ENCODE measurements at regions not wholly inside any gene's neighbourhood (a gene's known extent, or its start where the extent isn't known, plus 50 kb on each side); places are given as distances from the start of the nearest gene placed in this dataset.
A peak's percentile ranks its signal among the peaks of the same experiment; 100 is the strongest.

DNA sequence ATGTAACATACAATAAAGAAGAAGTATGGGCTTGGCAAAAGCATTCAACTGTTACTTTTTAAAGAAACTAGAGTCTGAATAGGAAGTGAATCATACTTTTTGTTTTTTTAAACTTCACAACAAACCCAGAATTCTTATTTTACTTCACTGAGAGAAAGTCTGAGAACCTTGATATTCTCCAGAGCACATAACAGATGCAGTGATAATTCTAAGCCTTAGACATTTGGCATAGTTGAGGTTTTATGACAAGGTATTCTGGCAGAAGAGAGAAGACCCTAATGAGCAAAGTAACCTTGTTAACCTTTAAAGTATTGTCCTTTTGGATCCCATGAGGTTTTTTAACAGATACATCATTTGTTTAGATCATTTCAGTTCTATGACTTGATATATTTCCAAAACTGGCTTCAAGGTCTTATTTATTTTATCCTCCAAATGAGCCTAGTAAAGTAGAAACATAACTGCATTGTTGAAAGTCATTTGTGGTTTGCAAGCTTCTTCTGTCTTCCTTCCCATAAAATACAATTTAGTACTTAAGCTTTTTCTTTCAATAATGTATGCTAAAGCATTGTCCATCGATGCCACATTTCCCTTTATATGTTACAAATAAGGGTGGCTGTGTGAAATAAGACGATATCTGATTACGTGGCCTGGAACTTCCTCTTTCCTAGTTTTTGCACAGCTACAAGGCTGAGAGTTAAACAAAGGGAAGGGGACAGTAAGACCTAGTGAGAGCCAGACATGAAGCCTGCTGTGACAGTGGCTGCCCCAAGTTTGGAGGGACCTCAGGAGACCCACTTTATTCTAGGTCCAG is 86.1 kb upstream of the ITPRID2 start:
- Histone ChIP-seq H3K27me3 (ENCODE audit: control insufficient read depth, insufficient read depth, low read length) (no peaks in the 10 kb centered on the region), H3K36me3 (ENCODE audit: control insufficient read depth, insufficient read depth, low read length) (no peaks in the 10 kb centered on the region), H4K20me1 (ENCODE audit: control insufficient read depth, extremely low read depth, insufficient read depth, low read length) (no peaks in the 10 kb centered on the region), H3K4me3 (replicated peaks in 1 of 4; ENCODE audit: control extremely low read depth in 1 of 4, insufficient read depth in 1 of 4, low read depth in 3 of 4, low read length in 4 of 4) (no peak overlapping the region), H3K9me3 (ENCODE audit: control insufficient read depth, insufficient read depth, low read depth, low read length) (no peaks in the 10 kb centered on the region), H3K27ac (ENCODE audit: insufficient read depth, low read length) (peak overlapping the region; percentile 42), H3K79me2 (ENCODE audit: control insufficient read depth, insufficient read depth, low read length) (no peaks in the 10 kb centered on the region), H3K9ac (ENCODE audit: insufficient read depth, low read length) (no peak overlapping the region), H2AFZ (ENCODE audit: low read length) (peak overlapping the region; percentile 71), H3K4me2 (ENCODE audit: extremely low read depth, insufficient read depth, low read length) (peak overlapping the region; percentile 45), H3K4me1 (ENCODE audit: control insufficient read depth, extremely low read depth, insufficient read depth, low read length) (peaks cover 13% of the 10 kb centered on the region)
- peak; percentile 35 to 87 for DNase-seq (ENCODE audit: low read depth in 2 of 2)
- no peak for TF ChIP-seq EZH2 (IDR thresholded peaks at IDR 0.05; ENCODE audit: low read length, missing control alignments)
- TF ChIP-seq, protein P1, sequence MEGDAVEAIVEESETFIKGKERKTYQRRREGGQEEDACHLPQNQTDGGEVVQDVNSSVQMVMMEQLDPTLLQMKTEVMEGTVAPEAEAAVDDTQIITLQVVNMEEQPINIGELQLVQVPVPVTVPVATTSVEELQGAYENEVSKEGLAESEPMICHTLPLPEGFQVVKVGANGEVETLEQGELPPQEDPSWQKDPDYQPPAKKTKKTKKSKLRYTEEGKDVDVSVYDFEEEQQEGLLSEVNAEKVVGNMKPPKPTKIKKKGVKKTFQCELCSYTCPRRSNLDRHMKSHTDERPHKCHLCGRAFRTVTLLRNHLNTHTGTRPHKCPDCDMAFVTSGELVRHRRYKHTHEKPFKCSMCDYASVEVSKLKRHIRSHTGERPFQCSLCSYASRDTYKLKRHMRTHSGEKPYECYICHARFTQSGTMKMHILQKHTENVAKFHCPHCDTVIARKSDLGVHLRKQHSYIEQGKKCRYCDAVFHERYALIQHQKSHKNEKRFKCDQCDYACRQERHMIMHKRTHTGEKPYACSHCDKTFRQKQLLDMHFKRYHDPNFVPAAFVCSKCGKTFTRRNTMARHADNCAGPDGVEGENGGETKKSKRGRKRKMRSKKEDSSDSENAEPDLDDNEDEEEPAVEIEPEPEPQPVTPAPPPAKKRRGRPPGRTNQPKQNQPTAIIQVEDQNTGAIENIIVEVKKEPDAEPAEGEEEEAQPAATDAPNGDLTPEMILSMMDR (conservative IDR thresholded peaks at IDR 0.05 in 1 of 2, IDR thresholded peaks at IDR 0.05 in 1 of 2; ENCODE audit: low read depth in 1 of 2, low read length in 2 of 2), result no peak

DNA sequence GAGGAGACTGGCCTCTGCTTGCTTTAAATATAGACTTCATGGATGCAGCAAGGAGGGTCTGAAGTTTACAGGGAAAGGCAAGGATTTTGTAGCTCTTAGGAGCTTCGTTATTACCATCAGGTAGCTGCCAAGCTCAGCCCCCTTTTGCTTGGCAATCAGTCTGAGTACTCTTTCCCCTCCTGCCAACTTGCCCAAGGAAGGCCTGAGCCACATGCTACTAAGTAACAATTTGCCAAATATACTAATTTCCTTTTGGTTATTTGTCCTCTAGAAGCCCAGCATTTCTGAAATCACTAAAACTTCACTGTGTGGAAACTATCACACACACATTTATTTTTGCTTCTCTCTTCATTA is 85.5 kb upstream of the ITPRID2 start:
- Histone ChIP-seq H3K27ac (ENCODE audit: insufficient read depth, low read length) (peak overlapping the region; percentile 42), H3K9ac (ENCODE audit: insufficient read depth, low read length) (no peak overlapping the region)
- TF ChIP-seq, protein P1 (conservative IDR thresholded peaks at IDR 0.05 in 1 of 2, IDR thresholded peaks at IDR 0.05 in 1 of 2; ENCODE audit: low read depth in 1 of 2, low read length in 2 of 2), result no peak
- TF ChIP-seq EZH2 (IDR thresholded peaks at IDR 0.05; ENCODE audit: low read length, missing control alignments), result no peak

DNA sequence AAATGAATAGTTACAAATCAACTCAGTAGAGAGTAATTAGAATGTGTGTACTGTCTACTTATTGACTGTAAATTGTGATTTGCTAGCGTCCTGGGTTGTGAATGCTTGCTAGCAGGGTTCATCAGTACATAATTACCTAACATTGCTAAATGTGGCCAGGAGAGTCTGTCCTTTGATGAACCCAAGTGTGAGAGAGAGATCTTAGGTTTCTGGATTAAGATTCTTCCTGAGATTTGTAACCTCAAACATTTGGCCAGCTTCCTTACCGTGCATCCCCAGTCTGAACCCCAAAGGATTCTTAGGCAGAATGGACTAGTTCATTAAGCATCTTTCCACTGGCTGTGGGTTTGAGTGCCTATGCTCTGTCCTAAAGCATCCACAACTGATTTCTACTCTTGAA is 84.0 kb upstream of the ITPRID2 start:
- H3K79me2 ChIP-seq (ENCODE audit: control insufficient read depth, insufficient read depth, low read length), result no peaks in the 10 kb centered on the region
- H3K4me3 ChIP-seq (replicated peaks in 1 of 4; ENCODE audit: control extremely low read depth in 1 of 4, insufficient read depth in 1 of 4, low read depth in 3 of 4, low read length in 4 of 4), result no peak overlapping the region
- H3K4me1 ChIP-seq (ENCODE audit: control insufficient read depth, extremely low read depth, insufficient read depth, low read length), result peaks cover 13% of the 10 kb centered on the region
- H3K9ac ChIP-seq (ENCODE audit: insufficient read depth, low read length), result no peak overlapping the region
- no peaks in the 10 kb centered on the region for H3K9me3 ChIP-seq (ENCODE audit: control insufficient read depth, insufficient read depth, low read depth, low read length)
- peak in 1 of 2 donors; percentile 47 for DNase-seq (ENCODE audit: low read depth in 2 of 2)
- TF ChIP-seq EZH2 (IDR thresholded peaks at IDR 0.05; ENCODE audit: low read length, missing control alignments), result no peak
- TF ChIP-seq, protein P1 (conservative IDR thresholded peaks at IDR 0.05 in 1 of 2, IDR thresholded peaks at IDR 0.05 in 1 of 2; ENCODE audit: low read depth in 1 of 2, low read length in 2 of 2), result no peak
- no peaks in the 10 kb centered on the region for H3K36me3 ChIP-seq (ENCODE audit: control insufficient read depth, insufficient read depth, low read length)
- H3K4me2 ChIP-seq (ENCODE audit: extremely low read depth, insufficient read depth, low read length), result no peak overlapping the region
- H3K27me3 ChIP-seq (ENCODE audit: control insufficient read depth, insufficient read depth, low read length), result no peaks in the 10 kb centered on the region
- H4K20me1 ChIP-seq (ENCODE audit: control insufficient read depth, extremely low read depth, insufficient read depth, low read length), result no peaks in the 10 kb centered on the region
- H2AFZ ChIP-seq (ENCODE audit: low read length), result no peak overlapping the region
- no peak overlapping the region for H3K27ac ChIP-seq (ENCODE audit: insufficient read depth, low read length)

More for the DNA sequence above, 85.5 kb upstream of the ITPRID2 start:
- H4K20me1 ChIP-seq (ENCODE audit: control insufficient read depth, extremely low read depth, insufficient read depth, low read length), result no peaks in the 10 kb centered on the region
- no peaks in the 10 kb centered on the region for H3K9me3 ChIP-seq (ENCODE audit: control insufficient read depth, insufficient read depth, low read depth, low read length)
- peak in 1 of 2 donors; percentile 28 for DNase-seq (ENCODE audit: low read depth in 2 of 2)
- peaks cover 13% of the 10 kb centered on the region for H3K4me1 ChIP-seq (ENCODE audit: control insufficient read depth, extremely low read depth, insufficient read depth, low read length)
- no peaks in the 10 kb centered on the region for H3K79me2 ChIP-seq (ENCODE audit: control insufficient read depth, insufficient read depth, low read length)
- H3K4me3 ChIP-seq (replicated peaks in 1 of 4; ENCODE audit: control extremely low read depth in 1 of 4, insufficient read depth in 1 of 4, low read depth in 3 of 4, low read length in 4 of 4), result no peak overlapping the region
- no peaks in the 10 kb centered on the region for H3K27me3 ChIP-seq (ENCODE audit: control insufficient read depth, insufficient read depth, low read length)
- H3K36me3 ChIP-seq (ENCODE audit: control insufficient read depth, insufficient read depth, low read length), result no peaks in the 10 kb centered on the region
- no peak overlapping the region for H3K4me2 ChIP-seq (ENCODE audit: extremely low read depth, insufficient read depth, low read length)
- peak overlapping the region; percentile 71 for H2AFZ ChIP-seq (ENCODE audit: low read length)

Measured in fibroblast of lung (primary cell).